Endothelial cell of umbilical vein (primary cell): ENCODE measurements at regions not wholly inside any gene's neighbourhood (a gene's known extent, or its start where the extent isn't known, plus 50 kb on each side); places are given as distances from the start of the nearest gene placed in this dataset.

Experiments
- BruUV-seq: library from RNA; stranded (reverse); fragments of 400-500 nt; replicated peaks from 2 replicates; lab custom pipeline; 2021; lab: Mats Ljungman, UMichigan
- CTCF ChIA-PET: fragments of 300-600, 350-600 bp; sonication (Branson Sonifier 250); formaldehyde crosslinking; loops from one replicate; lab custom pipeline; 2021; ENCODE audit warnings: antibody characterized with exemption, inconsistent platforms; lab: Charles Lee
- POLR2A ChIA-PET: fragments of 300-600, 350-600 bp; sonication (Branson Sonifier 250); formaldehyde crosslinking; loops from one replicate; lab custom pipeline; 2021; ENCODE audit warnings: antibody characterized with exemption, inconsistent platforms; lab: Charles Lee
- DNase-seq: peaks from one replicate; pipeline ENCODE4 v3.0.0-alpha.2; 2011; ENCODE audit warnings: low read depth, low spot score
- FAIRE-seq: peaks from 2 replicates; lab custom pipeline; 2011; peaks lifted over from hg19 to GRCh38; lab: Jason Lieb, UNC
- H2AFZ ChIP-seq: 2 replicates; pipeline ENCODE4 v1.6.0; 2012; ENCODE audit warnings: low read depth, low read length, control low read depth, inconsistent platforms
- H3K27ac ChIP-seq: 2 replicates; pipeline ENCODE4 v1.5.1; 2011; ENCODE audit warnings: low read depth, mild to moderate bottlenecking, control low read depth, low read length, moderate library complexity; ENCODE audit not compliant: insufficient read depth
- H3K27me3 ChIP-seq, 2 experiments: 2 replicates each; pipeline versions ENCODE4 v1.6.0 to v1.6.1; 2011; ENCODE audit warnings: low read length in 2 of 2, mixed read lengths in 1 of 2; ENCODE audit not compliant: control insufficient read depth in 2 of 2, insufficient read depth in 2 of 2
- H3K36me3 ChIP-seq, 2 experiments: 2 replicates in 1 of 2; 3 replicates in 1 of 2; pipeline ENCODE4 v1.5.1; 2011; ENCODE audit warnings: low read length in 2 of 2, mild to moderate bottlenecking in 1 of 2, moderate library complexity in 1 of 2; ENCODE audit not compliant: control insufficient read depth in 2 of 2, insufficient read depth in 2 of 2; ENCODE audit errors: extremely low read depth in 1 of 2
- H3K4me1 ChIP-seq: 3 replicates; pipeline ENCODE4 v1.5.1; 2011; ENCODE audit warnings: mild to moderate bottlenecking, low read length; ENCODE audit not compliant: control insufficient read depth, insufficient read depth; ENCODE audit errors: extremely low read depth
- H3K4me2 ChIP-seq: 2 replicates; pipeline ENCODE4 v1.6.1; 2011; ENCODE audit warnings: low read length, control low read depth, mixed read lengths; ENCODE audit not compliant: insufficient read depth
- H3K4me3 ChIP-seq, 3 experiments: fragments of 200-600 bp in 1 of 3; sonication (generic), shearing (Covaris generic) in 1 of 3; replicated peaks in 1 of 3; 2 replicates each; pipeline ENCODE4 v1.5.1; 2011 to 2016; ENCODE audit warnings: control low read depth in 3 of 3, low read length in 3 of 3, mild to moderate bottlenecking in 2 of 3, inconsistent platforms in 1 of 3, low read depth in 1 of 3, moderate library complexity in 1 of 3; ENCODE audit not compliant: insufficient read depth in 1 of 3
- H3K79me2 ChIP-seq: 2 replicates; pipeline ENCODE4 v1.6.0; 2012; ENCODE audit warnings: low read length, inconsistent platforms; ENCODE audit not compliant: control insufficient read depth, insufficient read depth
- H3K9ac ChIP-seq: replicated peaks from 2 replicates; pipeline ENCODE3; 2011; ENCODE audit warnings: low read length, control low read depth; ENCODE audit not compliant: insufficient read depth; ENCODE audit errors: extremely low read depth
- H3K9me1 ChIP-seq: replicated peaks from 3 replicates; pipeline ENCODE4 v1.6.0; 2011; ENCODE audit warnings: mild to moderate bottlenecking, low read length; ENCODE audit not compliant: control insufficient read depth, insufficient read depth; ENCODE audit errors: extremely low read depth
- H3K9me3 ChIP-seq: replicated peaks from 2 replicates; pipeline ENCODE4 v1.5.1; 2012; ENCODE audit warnings: low read length, inconsistent platforms; ENCODE audit not compliant: control insufficient read depth, insufficient read depth
- H4K20me1 ChIP-seq: replicated peaks from 2 replicates; pipeline ENCODE3; 2011; ENCODE audit warnings: mild to moderate bottlenecking, low read length; ENCODE audit not compliant: control insufficient read depth, insufficient read depth; ENCODE audit errors: extremely low read depth
- EZH2 ChIP-seq: IDR thresholded peaks from 2 replicates; pipeline ENCODE4 v1.6.1; 2012; ENCODE audit warnings: borderline replicate concordance, low read depth, mild to moderate bottlenecking, moderate library complexity, low read length, inconsistent platforms; ENCODE audit not compliant: severe bottlenecking
- FOS ChIP-seq: IDR thresholded peaks from 2 replicates; pipeline ENCODE4 v1.6.1; 2011; ENCODE audit warnings: mild to moderate bottlenecking, low read length, moderate library complexity, borderline replicate concordance; ENCODE audit not compliant: insufficient read depth
- GATA2 ChIP-seq: IDR thresholded peaks from 2 replicates; pipeline ENCODE4 v1.7.0; 2011; ENCODE audit warnings: low read depth, mild to moderate bottlenecking, moderate library complexity, mixed read lengths, low read length; ENCODE audit not compliant: insufficient read length, insufficient read depth
- JUN ChIP-seq: IDR thresholded peaks from 2 replicates; pipeline ENCODE4 v1.6.1; 2011; ENCODE audit warnings: borderline replicate concordance, low read depth; ENCODE audit not compliant: insufficient read length, insufficient read depth
- MYC ChIP-seq: IDR thresholded peaks from one replicate; pipeline ENCODE4 v1.6.1; 2011; ENCODE audit warnings: mild to moderate bottlenecking, low read depth, low read length
- POLR2A ChIP-seq: IDR thresholded peaks from 2 replicates; pipeline ENCODE4 v1.6.1; 2012; ENCODE audit warnings: low read depth, mild to moderate bottlenecking, control low read depth, low read length
- POLR2AphosphoS5 ChIP-seq: IDR thresholded peaks from 2 replicates; pipeline ENCODE4 v1.6.1; 2012; ENCODE audit warnings: low read depth, mild to moderate bottlenecking, control low read depth, low read length, moderate library complexity; ENCODE audit not compliant: insufficient read depth
- dilution Hi-C: fragments of 300-500 bp; cut with MboI; formaldehyde crosslinking; loops from one replicate; pipeline ENCODE4 v1.15.0; 2019; ENCODE audit warnings: low sequenced_read_pairs; ENCODE audit not compliant: extremely low pct_ligation_motif_present
- intact Hi-C: fragments of 100-400 bp; cut with micrococcal nuclease; formaldehyde crosslinking; loops from one replicate; pipeline ENCODE4 v1.10.0; 2022
- TF ChIP-seq, protein P1 (sequence below), 2 donors: IDR thresholded peaks; 1 replicate in 1 of 2; 2 replicates in 1 of 2; pipeline ENCODE4 v1.5.1; 2011; ENCODE audit warnings: low read length in 2 of 2, mild to moderate bottlenecking in 2 of 2, moderate library complexity in 2 of 2, control low read depth in 1 of 2, inconsistent platforms in 1 of 2, low read depth in 1 of 2; ENCODE audit not compliant: insufficient read depth in 1 of 2; ENCODE audit errors: extremely low read depth in 1 of 2
- TF ChIP-seq, protein P2 (sequence below): IDR thresholded peaks from 2 replicates; pipeline ENCODE4 v1.6.1; 2011; ENCODE audit not compliant: insufficient read depth, insufficient read length

DNA sequence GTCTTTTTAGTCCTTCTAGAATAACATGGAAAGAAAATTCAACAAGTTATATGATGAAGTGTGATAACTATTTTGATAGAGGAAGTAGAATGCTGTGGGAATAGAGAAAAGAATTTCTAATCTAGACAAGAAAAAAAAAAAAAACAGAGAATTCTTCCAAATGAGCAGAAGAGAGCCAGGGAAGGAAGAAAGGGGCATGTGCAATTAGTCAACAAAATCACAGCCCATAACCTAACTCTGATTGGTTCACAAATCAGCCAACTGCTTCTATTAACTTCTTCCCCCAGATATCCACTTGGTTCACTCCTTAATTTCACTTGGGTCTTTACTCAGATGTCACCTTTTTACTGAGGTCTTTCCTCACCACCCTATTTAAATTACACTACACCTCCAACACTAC, 69.5 kb downstream of the BTG1 start:
- ChIA-PET POLR2A (no interaction called here), CTCF (interaction anchor here (1.1 to 1.7 kb wide), 4 partner anchors 8 to 694 kb away, joined by 3 to 4 read pairs (median 4); no protein-coding TSS in a partner anchor)
- Histone ChIP-seq H3K9me1 (no peaks in the 10 kb centered on the region), H2AFZ (no peak overlapping the region), H3K4me1 (no peaks in the 10 kb centered on the region), H3K27ac (no peak overlapping the region), H4K20me1 (no peaks in the 10 kb centered on the region), H3K27me3 (no peaks in the 10 kb centered on the region), H3K79me2 (no peaks in the 10 kb centered on the region), H3K9ac (no peak overlapping the region), H3K4me3 (no peak overlapping the region), H3K4me2 (no peak overlapping the region), H3K36me3 (no peaks in the 10 kb centered on the region), H3K9me3 (no peaks in the 10 kb centered on the region)
- TF ChIP-seq EZH2 (no peak), JUN (no peak), POLR2AphosphoS5 (no peak), FOS (no peak), GATA2 (no peak), MYC (no peak), POLR2A (no peak)
- TF ChIP-seq, protein P1, sequence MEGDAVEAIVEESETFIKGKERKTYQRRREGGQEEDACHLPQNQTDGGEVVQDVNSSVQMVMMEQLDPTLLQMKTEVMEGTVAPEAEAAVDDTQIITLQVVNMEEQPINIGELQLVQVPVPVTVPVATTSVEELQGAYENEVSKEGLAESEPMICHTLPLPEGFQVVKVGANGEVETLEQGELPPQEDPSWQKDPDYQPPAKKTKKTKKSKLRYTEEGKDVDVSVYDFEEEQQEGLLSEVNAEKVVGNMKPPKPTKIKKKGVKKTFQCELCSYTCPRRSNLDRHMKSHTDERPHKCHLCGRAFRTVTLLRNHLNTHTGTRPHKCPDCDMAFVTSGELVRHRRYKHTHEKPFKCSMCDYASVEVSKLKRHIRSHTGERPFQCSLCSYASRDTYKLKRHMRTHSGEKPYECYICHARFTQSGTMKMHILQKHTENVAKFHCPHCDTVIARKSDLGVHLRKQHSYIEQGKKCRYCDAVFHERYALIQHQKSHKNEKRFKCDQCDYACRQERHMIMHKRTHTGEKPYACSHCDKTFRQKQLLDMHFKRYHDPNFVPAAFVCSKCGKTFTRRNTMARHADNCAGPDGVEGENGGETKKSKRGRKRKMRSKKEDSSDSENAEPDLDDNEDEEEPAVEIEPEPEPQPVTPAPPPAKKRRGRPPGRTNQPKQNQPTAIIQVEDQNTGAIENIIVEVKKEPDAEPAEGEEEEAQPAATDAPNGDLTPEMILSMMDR (IDR thresholded peaks at IDR 0.05; ENCODE audit: extremely low read depth in 1 of 2, insufficient read depth in 1 of 2, low read depth in 1 of 2, low read length in 2 of 2): no peak
- TF ChIP-seq, protein P2, sequence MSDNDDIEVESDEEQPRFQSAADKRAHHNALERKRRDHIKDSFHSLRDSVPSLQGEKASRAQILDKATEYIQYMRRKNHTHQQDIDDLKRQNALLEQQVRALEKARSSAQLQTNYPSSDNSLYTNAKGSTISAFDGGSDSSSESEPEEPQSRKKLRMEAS: no peak
- DNase-seq: no peak
- dilution Hi-C loops (no loop called here), intact Hi-C loops (no loop called here)
- no peak for FAIRE-seq
- no TSS peak for BruUV-seq
